H9 (cell line): ENCODE measurements at regions not wholly inside any gene's neighbourhood (a gene's known extent, or its start where the extent isn't known, plus 50 kb on each side); places are given as distances from the start of the nearest gene placed in this dataset.

Experiments
- DNase-seq: peaks from one replicate; pipeline ENCODE4 v3.0.0-alpha.2; 2017
- H2AFZ ChIP-seq: one replicate; pipeline ENCODE4 v1.6.1; 2013; ENCODE audit warnings: mild to moderate bottlenecking, low read length, control low read depth, moderate library complexity
- H2AK5ac ChIP-seq: 2 replicates; pipeline ENCODE4 v1.6.1; 2013; ENCODE audit warnings: low read length, control low read depth, mixed read lengths; ENCODE audit not compliant: insufficient read length
- H2BK120ac ChIP-seq: one replicate; pipeline ENCODE4 v1.6.1; 2013; ENCODE audit warnings: low read depth, mild to moderate bottlenecking, low read length, control low read depth, inconsistent platforms; ENCODE audit not compliant: poor library complexity, severe bottlenecking
- H2BK12ac ChIP-seq: 2 replicates; pipeline ENCODE4 v1.6.1; 2013; ENCODE audit warnings: low read length, control low read depth, mixed read lengths, low read depth; ENCODE audit not compliant: insufficient read length
- H2BK15ac ChIP-seq: 2 replicates; pipeline ENCODE4 v1.6.1; 2013; ENCODE audit warnings: low read depth, low read length, control low read depth
- H2BK20ac ChIP-seq: one replicate; pipeline ENCODE4 v1.6.1; 2013; ENCODE audit warnings: low read depth, mild to moderate bottlenecking, low read length, control low read depth, inconsistent platforms; ENCODE audit not compliant: poor library complexity, severe bottlenecking
- H2BK5ac ChIP-seq: 2 replicates; pipeline ENCODE4 v1.6.1; 2013; ENCODE audit warnings: low read length, control low read depth, mixed read lengths; ENCODE audit not compliant: insufficient read length
- H3K14ac ChIP-seq: 2 replicates; pipeline ENCODE4 v1.6.1; 2013; ENCODE audit warnings: low read length, control low read depth; ENCODE audit not compliant: insufficient read depth
- H3K18ac ChIP-seq: 2 replicates; pipeline ENCODE4 v1.6.1; 2013; ENCODE audit warnings: low read depth, mild to moderate bottlenecking, mixed read lengths, low read length, control low read depth; ENCODE audit not compliant: insufficient read length
- H3K23ac ChIP-seq: 2 replicates; pipeline ENCODE4 v1.6.1; 2013; ENCODE audit warnings: low read length, control low read depth, mixed read lengths, low read depth; ENCODE audit not compliant: insufficient read length
- H3K23me2 ChIP-seq: 2 replicates; pipeline ENCODE4 v1.6.1; 2013; ENCODE audit warnings: low read depth, mild to moderate bottlenecking, mixed read lengths, low read length, control low read depth; ENCODE audit not compliant: insufficient read length, poor library complexity, severe bottlenecking
- H3K27ac ChIP-seq: 2 replicates; pipeline ENCODE4 v1.5.1; 2013; ENCODE audit warnings: low read length, control low read depth, mixed read lengths, low read depth; ENCODE audit not compliant: insufficient read length
- H3K27me3 ChIP-seq: 2 replicates; pipeline ENCODE4 v1.6.1; 2013; ENCODE audit warnings: low read length, control low read depth, inconsistent platforms; ENCODE audit not compliant: insufficient read depth
- H3K4ac ChIP-seq: 2 replicates; pipeline ENCODE4 v1.6.1; 2013; ENCODE audit warnings: low read depth, mild to moderate bottlenecking, control low read depth, inconsistent platforms, low read length, moderate library complexity
- H3K4me1 ChIP-seq: 2 replicates; pipeline ENCODE4 v1.6.1; 2013; ENCODE audit warnings: low read length, control low read depth, inconsistent platforms; ENCODE audit not compliant: insufficient read depth
- H3K4me2 ChIP-seq: 2 replicates; pipeline ENCODE4 v1.6.1; 2013; ENCODE audit warnings: low read length, control low read depth, mixed read lengths; ENCODE audit not compliant: insufficient read length, insufficient read depth
- H3K56ac ChIP-seq: 2 replicates; pipeline ENCODE4 v1.6.1; 2013; ENCODE audit warnings: low read depth, mild to moderate bottlenecking, mixed read lengths, low read length, control low read depth; ENCODE audit not compliant: insufficient read length
- H3K79me1 ChIP-seq: 2 replicates; pipeline ENCODE4 v1.6.1; 2013; ENCODE audit warnings: low read depth, mild to moderate bottlenecking, moderate library complexity, low read length, control low read depth, inconsistent platforms; ENCODE audit not compliant: insufficient read depth, poor library complexity, severe bottlenecking
- H3K79me2 ChIP-seq: 2 replicates; pipeline ENCODE4 v1.6.1; 2013; ENCODE audit warnings: low read length, control low read depth, inconsistent platforms; ENCODE audit not compliant: insufficient read depth
- H3K9ac ChIP-seq: 2 replicates; pipeline ENCODE4 v1.6.1; 2013; ENCODE audit warnings: low read length, control low read depth, mixed read lengths; ENCODE audit not compliant: insufficient read length; ENCODE audit errors: extremely low read depth
- H3K9me3 ChIP-seq: one replicate; pipeline ENCODE4 v1.6.1; 2013; ENCODE audit warnings: low read depth, low read length, inconsistent platforms; ENCODE audit not compliant: control insufficient read depth
- H3T11ph ChIP-seq: one replicate; pipeline ENCODE4 v1.6.1; 2013; ENCODE audit warnings: mild to moderate bottlenecking, low read length, control low read depth, inconsistent platforms
- H4K20me1 ChIP-seq: one replicate; pipeline ENCODE4 v1.6.1; 2013; ENCODE audit not compliant: control insufficient read depth, insufficient read length, insufficient read depth
- H4K5ac ChIP-seq: 2 replicates; pipeline ENCODE4 v1.6.1; 2013; ENCODE audit warnings: low read depth, mild to moderate bottlenecking, mixed read lengths, low read length, control low read depth; ENCODE audit not compliant: insufficient read length
- H4K8ac ChIP-seq: replicated peaks from 2 replicates; pipeline ENCODE4 v1.6.1; 2013; ENCODE audit warnings: low read length, control low read depth, mixed read lengths, low read depth; ENCODE audit not compliant: insufficient read length
- H4K91ac ChIP-seq: 2 replicates; pipeline ENCODE4 v1.6.1; 2013; ENCODE audit warnings: low read depth, mild to moderate bottlenecking, moderate library complexity, mixed read lengths, low read length, control low read depth; ENCODE audit not compliant: insufficient read length
- H3K27ac Mint-ChIP-seq, 3 experiments: 2 replicates in 2 of 3; 3 replicates in 1 of 3; pipeline ENCODE4 v1.8.0; 2020 to 2021; ENCODE audit warnings: mixed read lengths in 3 of 3, mild to moderate bottlenecking in 1 of 3, moderate library complexity in 1 of 3
- H3K27me3 Mint-ChIP-seq: 2 replicates; pipeline ENCODE4 v1.8.0; 2021; ENCODE audit warnings: low read depth, mild to moderate bottlenecking, moderate library complexity, mixed read lengths
- H3K36me3 Mint-ChIP-seq, 3 experiments: 2 replicates in 2 of 3; 3 replicates in 1 of 3; pipeline ENCODE4 v1.8.0; 2020 to 2021; ENCODE audit warnings: low read depth in 3 of 3, mixed read lengths in 3 of 3; ENCODE audit not compliant: insufficient read depth in 1 of 3
- H3K4me1 Mint-ChIP-seq, 2 experiments: 2 replicates each; pipeline ENCODE4 v1.8.0; 2020; ENCODE audit warnings: mixed read lengths in 2 of 2
- H3K4me3 Mint-ChIP-seq, 2 experiments: 2 replicates in 1 of 2; 3 replicates in 1 of 2; pipeline ENCODE4 v1.8.0; 2020 to 2021; ENCODE audit warnings: mild to moderate bottlenecking in 2 of 2, mixed read lengths in 2 of 2, moderate library complexity in 1 of 2
- H3K9me3 Mint-ChIP-seq, 2 experiments: 2 replicates in 1 of 2; 3 replicates in 1 of 2; pipeline ENCODE4 v1.8.0; 2020; ENCODE audit warnings: mild to moderate bottlenecking in 2 of 2, mixed read lengths in 2 of 2, moderate library complexity in 1 of 2
- WGBS: extraction: QIAGEN DNeasy Blood & Tissue Kit; methylation state at CpG from one replicate; pipeline ENCODE4 v1.1.7; 2013; ENCODE audit warnings: missing lambda C conversion rate, low lambda C conversion rate, mixed read lengths; ENCODE audit not compliant: insufficient read length; ENCODE audit errors: extremely low coverage; 5-methylcytosine and 5-hydroxymethylcytosine counted together
- TF ChIP-seq, protein P1 (sequence below): fragments of 200-600 bp; sonication (generic); conservative IDR thresholded peaks from 3 replicates; pipeline ENCODE4 v1.8.0; 2021; ENCODE audit warnings: antibody characterized with exemption, mild to moderate bottlenecking

GRCh38 chr4:11691236-11691635, 262.5 kb upstream of the HS3ST1 start:
- no peak for DNase-seq
- Histone ChIP-seq H2BK120ac (no peak overlapping the region), H3K79me1 (no peaks in the 10 kb centered on the region), H3K23me2 (no peaks in the 10 kb centered on the region), H3K14ac (no peak overlapping the region), H3K9ac (no peak overlapping the region), H2AK5ac (no peak overlapping the region), H2BK15ac (no peak overlapping the region), H4K5ac (no peak overlapping the region), H3K9me3 (no peaks in the 10 kb centered on the region), H3K4me1 (no peaks in the 10 kb centered on the region), H4K20me1 (no peaks in the 10 kb centered on the region), H3K27ac (no peak overlapping the region), H3K4me2 (no peak overlapping the region), H3K79me2 (no peaks in the 10 kb centered on the region), H2AFZ (no peak overlapping the region), H4K8ac (no peak overlapping the region), H3K23ac (no peak overlapping the region), H2BK20ac (no peak overlapping the region), H4K91ac (no peak overlapping the region), H2BK12ac (no peak overlapping the region), H3K27me3 (no peaks in the 10 kb centered on the region), H3K4ac (no peak overlapping the region), H3T11ph (no peak overlapping the region), H3K18ac (no peak overlapping the region), H3K56ac (no peak overlapping the region), H2BK5ac (no peak overlapping the region)
- Mint-ChIP-seq H3K27ac (no peak overlapping the region), H3K4me3 (no peak overlapping the region), H3K9me3 (peaks cover 4 to 9% of the 10 kb centered on the region in 2 experiments; a peak in 3 of 5 replicates), H3K4me1 (no peaks in the 10 kb centered on the region), H3K36me3 (no peaks in the 10 kb centered on the region), H3K27me3 (no peaks in the 10 kb centered on the region)
- no CpG with 5 or more reads among the region's 3 CpGs for WGBS
- TF ChIP-seq, protein P1, sequence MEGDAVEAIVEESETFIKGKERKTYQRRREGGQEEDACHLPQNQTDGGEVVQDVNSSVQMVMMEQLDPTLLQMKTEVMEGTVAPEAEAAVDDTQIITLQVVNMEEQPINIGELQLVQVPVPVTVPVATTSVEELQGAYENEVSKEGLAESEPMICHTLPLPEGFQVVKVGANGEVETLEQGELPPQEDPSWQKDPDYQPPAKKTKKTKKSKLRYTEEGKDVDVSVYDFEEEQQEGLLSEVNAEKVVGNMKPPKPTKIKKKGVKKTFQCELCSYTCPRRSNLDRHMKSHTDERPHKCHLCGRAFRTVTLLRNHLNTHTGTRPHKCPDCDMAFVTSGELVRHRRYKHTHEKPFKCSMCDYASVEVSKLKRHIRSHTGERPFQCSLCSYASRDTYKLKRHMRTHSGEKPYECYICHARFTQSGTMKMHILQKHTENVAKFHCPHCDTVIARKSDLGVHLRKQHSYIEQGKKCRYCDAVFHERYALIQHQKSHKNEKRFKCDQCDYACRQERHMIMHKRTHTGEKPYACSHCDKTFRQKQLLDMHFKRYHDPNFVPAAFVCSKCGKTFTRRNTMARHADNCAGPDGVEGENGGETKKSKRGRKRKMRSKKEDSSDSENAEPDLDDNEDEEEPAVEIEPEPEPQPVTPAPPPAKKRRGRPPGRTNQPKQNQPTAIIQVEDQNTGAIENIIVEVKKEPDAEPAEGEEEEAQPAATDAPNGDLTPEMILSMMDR: no peak
